ENCODE measurements at regions not wholly inside any gene's neighbourhood (a gene's known extent, or its start where the extent isn't known, plus 50 kb on each side); places are given as distances from the start of the nearest gene placed in this dataset.

GRCh38 chr17:79501910-79502309 is 108.9 kb downstream of the RBFOX3 start:
- ChIA-PET CTCF (no interaction called here), POLR2A (no interaction called here)
- H3K27me3 ChIP-seq (ENCODE audit: control insufficient read depth, insufficient read depth, low read length): no peaks in the 10 kb centered on the region
- H3K4me3 ChIP-seq (ENCODE audit: low read depth, low read length): no peak overlapping the region
- H3K36me3 ChIP-seq (ENCODE audit: control insufficient read depth, insufficient read depth, low read length): no peaks in the 10 kb centered on the region
- TF ChIP-seq, protein P1, sequence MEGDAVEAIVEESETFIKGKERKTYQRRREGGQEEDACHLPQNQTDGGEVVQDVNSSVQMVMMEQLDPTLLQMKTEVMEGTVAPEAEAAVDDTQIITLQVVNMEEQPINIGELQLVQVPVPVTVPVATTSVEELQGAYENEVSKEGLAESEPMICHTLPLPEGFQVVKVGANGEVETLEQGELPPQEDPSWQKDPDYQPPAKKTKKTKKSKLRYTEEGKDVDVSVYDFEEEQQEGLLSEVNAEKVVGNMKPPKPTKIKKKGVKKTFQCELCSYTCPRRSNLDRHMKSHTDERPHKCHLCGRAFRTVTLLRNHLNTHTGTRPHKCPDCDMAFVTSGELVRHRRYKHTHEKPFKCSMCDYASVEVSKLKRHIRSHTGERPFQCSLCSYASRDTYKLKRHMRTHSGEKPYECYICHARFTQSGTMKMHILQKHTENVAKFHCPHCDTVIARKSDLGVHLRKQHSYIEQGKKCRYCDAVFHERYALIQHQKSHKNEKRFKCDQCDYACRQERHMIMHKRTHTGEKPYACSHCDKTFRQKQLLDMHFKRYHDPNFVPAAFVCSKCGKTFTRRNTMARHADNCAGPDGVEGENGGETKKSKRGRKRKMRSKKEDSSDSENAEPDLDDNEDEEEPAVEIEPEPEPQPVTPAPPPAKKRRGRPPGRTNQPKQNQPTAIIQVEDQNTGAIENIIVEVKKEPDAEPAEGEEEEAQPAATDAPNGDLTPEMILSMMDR (IDR thresholded peaks at IDR 0.05; ENCODE audit: insufficient read depth, low read depth, low read length): no peak
- DNase-seq (ENCODE audit: low read depth): no peak

DNA sequence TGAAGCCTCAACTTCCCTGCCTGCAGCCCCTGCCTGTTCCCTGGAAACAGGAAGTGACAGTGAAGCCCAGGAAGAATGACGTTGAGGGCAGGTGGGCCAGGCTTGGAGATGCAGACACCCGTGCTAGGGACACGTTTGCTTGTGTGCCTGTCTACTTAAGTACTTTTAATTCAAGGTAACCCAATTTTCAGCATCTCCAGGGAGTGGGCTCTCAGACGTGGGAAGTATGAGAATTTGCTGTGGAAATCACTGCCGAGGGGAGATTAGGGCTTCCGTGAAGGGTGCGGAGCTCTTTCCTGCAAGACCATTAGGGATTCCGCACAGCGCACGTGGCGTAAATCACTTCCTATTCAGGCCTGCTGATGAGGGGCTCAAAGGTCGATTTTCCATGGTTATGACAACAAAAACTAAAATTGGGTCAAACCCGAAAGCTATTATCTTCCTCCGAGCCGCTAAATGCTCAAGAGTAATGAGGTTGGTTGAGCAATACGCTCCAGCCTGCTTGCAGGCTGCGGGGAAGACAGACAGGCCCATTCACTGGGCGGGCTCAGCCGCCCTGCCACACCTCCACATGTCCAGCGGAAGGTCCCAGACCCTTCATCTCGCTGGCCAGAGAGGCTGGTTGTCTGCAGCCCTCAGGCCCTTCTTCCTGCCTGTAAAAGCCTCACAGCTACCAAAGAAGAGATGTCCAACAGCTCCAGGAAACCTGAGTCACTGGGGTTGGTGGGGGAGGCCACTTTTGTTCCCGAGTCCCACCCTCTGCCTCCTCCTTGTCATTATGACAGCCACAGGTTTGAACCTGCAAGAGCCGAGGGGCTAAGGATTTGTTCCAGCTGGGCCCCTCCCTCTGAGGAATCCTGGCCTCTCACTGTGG is 109.9 kb downstream of the RBFOX3 start:
- H3K4me3 ChIP-seq (ENCODE audit: low read depth, low read length): no peak overlapping the region
- CTCF ChIA-PET: no interaction called here
- H3K36me3 ChIP-seq (ENCODE audit: control insufficient read depth, insufficient read depth, low read length): no peaks in the 10 kb centered on the region
- POLR2A ChIA-PET: no interaction called here
- no peak for DNase-seq (ENCODE audit: low read depth)
- TF ChIP-seq, protein P1 (IDR thresholded peaks at IDR 0.05; ENCODE audit: insufficient read depth, low read depth, low read length): no peak
- H3K27me3 ChIP-seq (ENCODE audit: control insufficient read depth, insufficient read depth, low read length): no peaks in the 10 kb centered on the region

- TF ChIP-seq, protein P1 (IDR thresholded peaks at IDR 0.05; ENCODE audit: insufficient read depth, low read depth, low read length): no peak
- POLR2A ChIA-PET: no interaction called here
- CTCF ChIA-PET: no interaction called here
Observed at GRCh38 chr17:79498854-79499253, 112.0 kb downstream of the RBFOX3 start.

GRCh38 chr17:79497777-79498348 is 113.0 kb downstream of the RBFOX3 start:
- no peak for DNase-seq (ENCODE audit: low read depth)
- no peak overlapping the region for H3K4me3 ChIP-seq (ENCODE audit: low read depth, low read length)
- ChIA-PET POLR2A (no interaction called here), CTCF (no interaction called here)
- TF ChIP-seq, protein P1 (IDR thresholded peaks at IDR 0.05; ENCODE audit: insufficient read depth, low read depth, low read length): no peak
- H3K36me3 ChIP-seq (ENCODE audit: control insufficient read depth, insufficient read depth, low read length): no peaks in the 10 kb centered on the region
- H3K27me3 ChIP-seq (ENCODE audit: control insufficient read depth, insufficient read depth, low read length): no peaks in the 10 kb centered on the region

More at GRCh38 chr17:79498854-79499253, 112.0 kb downstream of the RBFOX3 start:
- H3K27me3 ChIP-seq (ENCODE audit: control insufficient read depth, insufficient read depth, low read length): no peaks in the 10 kb centered on the region
- no peak for DNase-seq (ENCODE audit: low read depth)
- no peak overlapping the region for H3K4me3 ChIP-seq (ENCODE audit: low read depth, low read length)
- no peaks in the 10 kb centered on the region for H3K36me3 ChIP-seq (ENCODE audit: control insufficient read depth, insufficient read depth, low read length)

- no peaks in the 10 kb centered on the region for H3K36me3 ChIP-seq (ENCODE audit: control insufficient read depth, insufficient read depth, low read length)
- ChIA-PET POLR2A (no interaction called here), CTCF (interaction anchor here (0.6 kb wide), 1 partner anchor 103 kb away, joined by 3 read pairs; no protein-coding TSS in a partner anchor)
- DNase-seq (ENCODE audit: low read depth): no peak
- TF ChIP-seq, protein P1 (IDR thresholded peaks at IDR 0.05; ENCODE audit: insufficient read depth, low read depth, low read length): no peak
- H3K4me3 ChIP-seq (ENCODE audit: low read depth, low read length): no peak overlapping the region
- H3K27me3 ChIP-seq (ENCODE audit: control insufficient read depth, insufficient read depth, low read length): no peaks in the 10 kb centered on the region
Observed at GRCh38 chr17:79496422-79497005, 114.3 kb downstream of the RBFOX3 start.

Data from BJ (cell line).